NCI-H2227 (cell line): ENCODE measurements at regions not wholly inside any gene's neighbourhood (a gene's known extent, or its start where the extent isn't known, plus 50 kb on each side); places are given as distances from the start of the nearest gene placed in this dataset.
A peak's percentile ranks its signal among the peaks of the same experiment; 100 is the strongest.

ENCODE experiments used
- DNase-seq: peaks from one replicate; lab custom pipeline; 2025; ENCODE audit not compliant: unreplicated experiment; lab: John Stamatoyannopoulos, UW

- DNase-seq, result no peak
Observed at GRCh38 chr1:219526074-219526473, 86.8 kb downstream of the ZC3H11B start.

GRCh38 chr1:219523411-219523810 lies 89.5 kb downstream of the ZC3H11B start:
- peak; percentile 90 for DNase-seq

GRCh38 chr1:219521325-219521724 lies 91.6 kb downstream of the ZC3H11B start:
- DNase-seq, result no peak

DNA sequence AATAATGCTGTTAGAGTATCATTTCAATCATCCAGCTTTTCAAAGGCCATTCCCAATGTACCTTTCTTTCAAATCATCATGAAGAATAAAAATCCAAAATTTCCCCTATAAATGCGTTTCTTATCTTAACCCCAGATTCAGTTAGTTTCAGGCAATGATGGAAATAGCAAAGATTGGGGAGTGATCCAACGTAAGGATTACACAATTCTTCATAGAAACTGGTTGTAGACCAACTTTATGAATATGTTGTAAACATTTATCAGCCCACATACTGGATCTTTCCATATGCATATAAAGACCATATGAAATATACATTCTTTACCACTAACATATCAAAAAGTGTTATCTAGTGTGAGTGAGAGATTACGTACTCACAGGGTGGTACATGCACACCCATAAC lies 92.7 kb downstream of the ZC3H11B start:
- DNase-seq, result no peak

- DNase-seq, result no peak
Observed at GRCh38 chr1:219518907-219519248, 94.0 kb downstream of the ZC3H11B start.

DNA sequence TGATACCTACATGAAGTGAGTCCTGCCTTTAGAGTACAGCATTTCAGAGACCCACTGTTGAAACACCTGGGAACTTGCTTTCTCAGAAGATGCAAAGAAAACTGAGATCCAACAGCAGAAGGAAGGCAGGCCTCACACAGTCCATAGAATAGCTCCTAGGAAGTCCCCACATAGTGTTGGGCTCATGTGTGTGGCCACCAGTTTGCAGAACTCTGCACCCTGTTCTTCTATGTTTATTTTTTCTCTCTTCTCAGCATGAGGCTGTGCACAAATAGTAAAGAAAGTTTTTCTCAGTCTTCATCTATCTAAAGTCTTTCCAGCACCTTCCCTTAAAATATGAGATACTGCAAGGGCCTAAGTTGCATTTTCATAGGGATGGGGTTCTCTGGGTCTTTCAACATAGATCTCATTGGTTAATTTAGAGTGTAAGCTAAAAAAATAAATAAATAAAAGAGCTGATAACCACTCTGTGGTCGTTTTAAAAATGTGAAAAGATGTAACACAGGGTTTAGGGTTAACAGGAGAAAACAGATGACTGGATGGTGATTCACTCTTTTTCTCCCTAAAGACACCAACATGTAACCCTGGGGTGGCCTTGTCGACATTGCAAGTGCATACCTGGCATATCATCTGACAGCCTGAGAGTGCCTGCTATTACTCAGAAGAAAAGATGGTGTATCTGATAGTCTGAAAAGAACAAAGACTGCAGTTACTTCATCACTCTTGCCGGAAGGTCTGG lies 94.6 kb downstream of the ZC3H11B start:
- no peak for DNase-seq

DNA sequence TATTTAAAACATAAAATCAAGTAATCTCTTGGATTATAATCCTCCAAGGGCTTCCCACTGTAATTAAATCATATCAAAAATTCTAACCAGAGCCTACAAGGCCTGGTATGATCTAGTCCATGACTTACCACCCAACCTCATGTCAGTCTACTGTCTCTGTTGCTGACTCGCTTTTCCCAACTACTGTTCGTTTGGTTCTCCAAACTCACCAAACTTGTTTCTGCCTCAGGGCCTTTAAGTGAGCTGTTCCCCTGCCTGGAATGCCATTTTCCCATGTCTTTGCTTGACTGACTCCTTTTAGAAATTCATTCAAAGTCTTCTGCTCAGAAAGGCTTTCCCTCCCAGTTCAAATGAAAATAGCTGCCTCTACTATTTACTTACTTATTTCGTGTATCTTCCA lies 95.9 kb downstream of the ZC3H11B start:
- DNase-seq, result no peak

- DNase-seq, result no peak
Observed at GRCh38 chr1:219514728-219515127, 98.2 kb downstream of the ZC3H11B start.

- no peak for DNase-seq
Observed at GRCh38 chr1:219507437-219507836, 105.5 kb downstream of the ZC3H11B start.

DNA sequence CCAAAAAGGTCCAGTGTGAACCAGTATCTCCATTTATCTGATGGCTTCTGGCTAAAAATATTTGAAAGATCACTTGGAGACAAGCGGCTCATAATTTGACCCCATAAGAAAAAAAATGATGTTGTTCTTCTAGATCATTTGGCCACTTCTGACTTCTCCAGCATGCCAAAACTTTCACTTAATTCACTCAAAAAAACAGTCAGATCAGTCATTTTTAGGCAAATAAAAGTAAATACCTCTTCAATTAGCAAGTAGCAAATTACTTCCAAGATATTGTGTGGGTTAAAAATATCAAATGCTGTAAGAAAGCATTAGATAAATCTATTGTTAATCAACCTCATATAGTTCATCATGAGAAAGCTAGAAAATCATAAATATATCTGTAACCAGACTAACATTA lies 106.0 kb downstream of the ZC3H11B start:
- no peak for DNase-seq

DNA sequence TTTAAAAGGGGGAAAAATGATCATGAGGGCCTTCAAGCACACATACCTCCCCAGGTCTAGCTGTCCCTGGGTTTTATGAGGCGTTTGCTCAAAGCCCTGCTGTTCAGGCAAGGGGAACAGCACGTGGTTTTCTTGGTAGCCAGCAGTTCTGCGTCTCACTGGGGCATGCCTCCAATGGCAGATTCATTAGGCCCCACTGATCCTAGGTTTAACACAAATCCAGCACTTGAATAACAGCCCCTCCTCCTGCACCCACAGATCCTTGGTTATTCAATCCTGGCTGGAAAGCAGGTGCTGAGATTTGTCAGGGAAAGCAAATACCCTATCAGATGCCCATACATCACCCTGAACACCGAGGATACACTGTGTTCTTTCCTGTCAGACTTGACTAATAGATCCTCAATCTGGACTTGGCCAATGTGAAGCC lies 106.4 kb downstream of the ZC3H11B start:
- no peak for DNase-seq

DNA sequence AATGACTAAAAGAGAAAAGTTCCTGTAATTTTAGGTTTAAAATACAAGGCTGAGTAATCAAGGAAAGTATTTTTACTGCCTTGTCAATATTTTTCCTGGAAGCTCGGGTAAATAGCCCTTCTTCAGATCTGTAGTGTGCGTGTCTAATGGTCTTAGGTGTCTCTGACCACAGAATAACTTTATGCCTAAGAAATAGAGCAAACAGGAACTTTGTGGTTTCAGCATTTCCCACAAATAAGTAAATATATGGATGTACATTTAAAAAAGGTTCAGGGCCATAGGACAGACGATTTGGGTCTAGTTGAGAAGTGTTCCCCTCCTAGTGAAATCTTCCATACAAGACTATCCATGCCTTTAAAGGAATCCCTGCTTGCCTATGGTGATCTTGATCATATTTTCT lies 107.0 kb downstream of the ZC3H11B start:
- DNase-seq, result no peak

DNA sequence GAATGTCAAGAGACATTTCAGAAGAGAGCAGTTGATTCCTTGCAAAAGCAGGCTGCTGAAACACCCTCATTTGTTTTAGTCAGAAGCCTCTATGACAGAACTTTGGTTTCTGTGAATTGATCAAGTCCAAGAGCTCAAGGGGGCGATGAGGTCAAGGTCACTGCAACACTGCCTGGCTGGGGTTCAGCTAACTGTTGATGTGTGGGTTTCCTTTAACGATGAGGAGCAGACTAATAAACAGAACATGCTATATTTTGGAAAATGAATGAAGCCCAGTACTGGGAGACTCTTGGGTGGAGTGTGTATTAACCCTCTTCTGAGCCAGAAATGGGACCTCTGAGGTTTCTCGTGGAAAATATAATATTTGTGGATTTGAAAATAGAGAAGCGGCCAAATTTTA lies 109.3 kb downstream of the ZC3H11B start:
- no peak for DNase-seq

DNA sequence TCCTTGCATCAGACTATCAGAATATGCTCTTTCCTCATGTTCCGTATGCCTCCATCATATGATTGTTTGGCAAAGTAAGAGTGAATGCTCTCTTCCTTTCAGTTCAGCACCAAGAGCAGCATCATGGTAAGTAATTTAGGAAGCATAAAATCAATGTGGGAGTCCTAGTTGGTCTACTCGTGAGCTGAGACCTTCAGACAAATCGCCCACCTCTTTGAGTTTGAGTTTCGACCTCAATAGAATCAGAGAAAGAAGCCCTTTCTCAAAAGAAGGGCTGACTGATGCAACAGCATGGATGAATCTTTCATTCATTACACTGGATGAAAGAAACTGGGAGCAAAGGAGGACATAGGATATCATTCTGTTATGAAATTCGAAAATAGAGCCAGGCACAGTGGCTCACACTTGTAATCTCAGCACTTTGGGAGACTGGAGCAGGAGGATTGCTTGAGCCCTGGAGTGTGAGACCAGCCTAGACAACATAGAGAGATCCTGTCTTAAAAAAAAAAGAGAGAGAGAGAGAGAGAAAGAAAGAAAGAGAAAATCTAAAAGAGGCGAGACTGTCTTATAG lies 112.5 kb downstream of the ZC3H11B start:
- DNase-seq, result no peak

DNA sequence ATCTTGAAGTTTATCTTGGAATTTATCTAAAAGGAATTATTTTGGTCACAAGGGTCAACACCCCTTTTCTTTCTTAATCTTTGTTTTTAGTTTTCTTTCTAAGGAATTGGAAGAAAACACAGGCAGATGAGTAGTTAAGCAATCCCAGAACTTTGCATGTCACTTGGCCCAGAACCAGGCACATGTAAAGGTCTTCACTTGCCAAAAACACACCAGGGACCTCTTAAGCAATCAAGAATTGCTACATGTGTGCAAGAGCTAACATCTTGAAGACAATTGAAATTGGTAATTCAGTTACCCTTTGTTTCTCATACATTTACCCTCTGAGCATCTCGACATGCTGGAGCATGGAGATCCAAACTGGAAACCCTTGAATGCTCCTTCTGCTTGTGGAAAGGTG lies 114.2 kb downstream of the ZC3H11B start:
- DNase-seq, result no peak

GRCh38 chr1:219495737-219496408 lies 117.0 kb downstream of the ZC3H11B start:
- no peak for DNase-seq

GRCh38 chr1:219492717-219493116 lies 120.2 kb downstream of the ZC3H11B start:
- no peak for DNase-seq

DNA sequence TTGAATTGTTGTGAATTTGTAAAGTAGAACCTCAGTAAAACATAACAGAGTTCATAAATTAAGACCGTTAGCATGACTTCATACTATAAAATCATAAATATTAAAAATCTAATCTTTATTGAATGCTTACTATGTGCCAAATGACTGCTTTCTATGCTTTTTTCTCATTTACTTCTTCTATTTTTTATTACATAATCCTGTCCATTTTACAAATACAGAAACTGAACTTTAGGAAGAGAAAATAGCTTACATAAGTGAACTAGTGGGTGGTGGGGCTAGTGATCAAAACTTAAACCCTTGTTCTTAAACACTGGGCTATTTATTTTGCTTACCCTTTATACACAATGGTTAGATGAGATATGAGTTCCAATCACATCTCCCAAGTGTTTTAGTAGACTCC lies 122.3 kb downstream of the ZC3H11B start:
- DNase-seq, result no peak

DNA sequence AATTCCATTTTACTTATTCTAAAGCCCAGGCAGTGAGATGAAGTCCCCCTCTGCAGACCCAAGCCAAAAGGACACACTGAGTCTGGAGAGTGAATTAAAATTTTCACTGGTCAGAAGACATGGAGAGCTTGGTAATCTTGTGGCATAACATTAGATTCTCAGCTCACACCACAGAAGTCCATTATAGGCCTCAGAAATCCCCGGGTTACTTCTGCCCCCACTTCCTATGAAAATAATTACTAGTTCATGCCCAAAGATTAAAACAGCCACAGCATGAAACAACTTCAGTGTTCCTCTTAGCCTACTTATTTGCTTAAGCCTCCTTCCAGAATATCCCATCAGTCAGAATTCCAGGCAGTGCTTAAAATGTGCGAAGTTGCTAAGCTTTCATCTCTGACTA lies 123.3 kb downstream of the ZC3H11B start:
- peak; percentile 37 for DNase-seq

- DNase-seq, result no peak
Observed at GRCh38 chr1:219488275-219488674, 124.6 kb downstream of the ZC3H11B start.

GRCh38 chr1:219483530-219483929 lies 129.4 kb downstream of the ZC3H11B start:
- DNase-seq, result no peak

GRCh38 chr1:219480011-219480410 lies 132.9 kb downstream of the ZC3H11B start:
- DNase-seq, result no peak

GRCh38 chr1:219478811-219479210 lies 134.1 kb downstream of the ZC3H11B start:
- no peak for DNase-seq
